DMS 273 (cell line): ENCODE measurements at regions not wholly inside any gene's neighbourhood (a gene's known extent, or its start where the extent isn't known, plus 50 kb on each side); places are given as distances from the start of the nearest gene placed in this dataset.

Source experiments
- DNase-seq: peaks from one replicate; lab custom pipeline; 2025; ENCODE audit not compliant: unreplicated experiment; lab: John Stamatoyannopoulos, UW

DNA sequence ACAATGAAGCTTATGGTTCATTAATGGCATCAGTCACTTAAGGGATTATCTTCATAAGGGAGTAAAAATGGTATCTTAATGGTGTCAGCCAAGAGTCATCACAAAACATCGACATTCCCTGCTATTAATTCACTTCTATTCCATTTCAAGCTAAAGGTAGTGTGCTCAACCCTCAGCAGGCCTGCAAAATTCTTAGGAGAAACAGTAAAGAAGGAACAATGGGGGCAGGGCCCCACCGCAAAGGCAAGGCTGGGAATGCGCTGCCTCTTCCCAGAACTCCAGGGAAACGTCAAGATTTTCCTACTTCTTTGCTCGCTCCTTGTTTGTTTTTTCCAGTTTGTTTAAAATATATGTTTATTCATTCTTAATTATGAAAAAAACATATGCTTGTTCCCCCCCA, 187.3 kb upstream of the TSC22D2 start:
- no peak for DNase-seq

DNA sequence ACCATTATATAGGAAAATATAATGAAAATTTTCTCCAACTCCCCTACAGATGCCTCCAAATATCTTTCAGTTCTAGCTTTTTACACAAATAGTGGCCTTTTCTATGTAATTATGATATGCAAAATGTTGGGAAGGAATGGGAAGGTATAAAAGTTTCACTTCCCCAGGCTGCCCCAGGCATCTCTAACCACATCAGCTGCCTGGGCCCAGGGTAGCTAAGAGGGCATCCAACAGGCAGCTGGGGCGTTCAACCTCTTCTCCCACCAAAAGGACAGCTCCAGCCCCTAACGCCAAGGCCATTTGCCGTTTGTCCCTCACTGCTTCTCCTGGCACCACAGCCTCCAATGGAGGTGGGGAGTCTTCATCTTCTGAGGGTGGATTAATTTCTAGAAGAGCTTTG, 188.1 kb upstream of the TSC22D2 start:
- DNase-seq: no peak

DNA sequence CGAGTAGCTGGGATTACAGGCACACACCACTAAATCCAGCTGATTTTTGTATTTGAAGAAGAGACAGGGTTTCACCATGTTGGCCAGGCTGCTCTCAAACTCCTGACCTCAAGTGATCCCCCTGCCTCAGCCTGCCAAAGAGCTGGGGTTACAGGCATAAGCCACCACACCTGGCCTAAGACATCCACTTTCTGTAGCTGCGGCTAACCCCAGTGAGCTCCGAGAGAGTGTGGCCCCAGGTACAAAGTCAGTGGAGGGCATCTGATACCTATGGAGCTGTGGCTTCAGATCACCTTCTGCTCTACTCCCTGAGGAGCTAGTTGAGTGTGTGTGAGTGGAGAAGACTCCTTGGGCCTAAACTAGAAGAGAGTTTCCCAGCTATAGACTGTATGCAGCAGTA, 189.3 kb upstream of the TSC22D2 start:
- no peak for DNase-seq

DNA sequence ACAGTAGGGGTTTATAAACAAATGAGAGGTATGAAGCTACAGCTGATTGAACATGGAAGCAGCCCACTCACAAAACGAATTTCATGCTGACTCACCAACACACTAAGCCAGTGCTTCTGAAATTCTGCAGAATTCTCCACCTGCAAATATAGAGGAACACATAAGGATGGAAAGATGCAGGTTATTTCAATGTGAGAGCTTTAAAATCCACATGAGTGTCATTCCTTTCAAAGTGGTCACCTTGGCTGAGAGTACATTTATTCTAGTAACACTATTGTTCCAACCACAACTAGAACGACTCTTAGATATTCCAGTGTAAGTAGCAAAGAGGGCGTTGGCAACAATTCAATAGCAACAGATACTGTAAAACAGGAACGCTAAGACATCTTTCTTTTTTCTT, 189.9 kb upstream of the TSC22D2 start:
- DNase-seq: no peak

DNA sequence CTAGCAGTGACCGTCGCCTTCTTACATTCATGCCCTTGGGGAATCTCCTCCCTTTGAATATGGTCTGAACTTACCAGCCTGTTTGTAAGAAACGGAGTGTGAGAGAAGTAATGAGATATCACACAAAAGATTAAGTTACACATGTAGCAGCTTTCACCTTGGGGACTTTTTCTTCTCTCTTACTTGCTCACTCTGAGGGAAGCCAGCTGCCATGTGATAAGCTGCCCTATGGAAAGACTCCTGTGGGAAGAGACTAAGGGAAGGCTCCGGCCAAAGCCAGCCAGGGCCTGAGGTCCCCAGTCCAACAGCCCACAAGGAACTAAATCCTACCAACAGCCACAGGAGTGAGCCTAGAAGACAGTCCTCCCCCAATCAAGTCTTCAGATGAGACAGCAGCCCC, 190.4 kb upstream of the TSC22D2 start:
- peak; percentile 47 for DNase-seq

DNA sequence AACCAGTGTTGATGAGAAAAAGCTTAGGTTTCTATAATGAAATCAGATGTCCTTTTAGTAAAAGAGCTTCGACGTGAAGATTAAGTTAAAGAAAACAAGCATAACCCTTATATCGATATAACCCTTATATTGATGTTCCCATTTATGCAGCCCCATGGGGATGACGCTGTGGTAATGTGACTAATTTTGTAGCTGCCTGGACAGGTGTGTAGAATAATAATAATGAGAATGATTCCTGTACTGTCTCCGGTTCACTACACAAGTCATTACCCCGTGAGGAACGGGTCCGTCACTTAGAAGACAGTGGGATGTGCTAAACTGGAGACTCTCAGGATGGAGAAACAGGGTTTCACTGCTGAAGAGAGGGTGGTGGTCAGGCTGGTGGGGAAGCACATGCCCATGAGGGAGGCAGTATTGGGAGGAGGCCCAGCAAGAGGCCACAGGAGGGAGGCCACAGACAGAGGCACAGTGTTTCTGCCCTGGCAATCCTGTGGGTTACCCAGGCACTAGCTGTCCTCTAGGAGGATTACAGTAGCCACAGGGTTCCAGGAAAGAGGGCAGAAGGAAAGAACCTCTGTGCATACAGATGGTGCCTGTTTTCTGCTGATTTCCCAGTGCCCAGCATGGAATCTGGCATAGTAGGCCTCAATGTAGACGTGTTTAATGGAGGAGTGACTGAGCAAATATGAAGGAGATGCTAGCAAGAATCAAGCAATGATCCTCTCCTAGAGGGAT, 191.1 kb upstream of the TSC22D2 start:
- peak; percentile 41 for DNase-seq

DNA sequence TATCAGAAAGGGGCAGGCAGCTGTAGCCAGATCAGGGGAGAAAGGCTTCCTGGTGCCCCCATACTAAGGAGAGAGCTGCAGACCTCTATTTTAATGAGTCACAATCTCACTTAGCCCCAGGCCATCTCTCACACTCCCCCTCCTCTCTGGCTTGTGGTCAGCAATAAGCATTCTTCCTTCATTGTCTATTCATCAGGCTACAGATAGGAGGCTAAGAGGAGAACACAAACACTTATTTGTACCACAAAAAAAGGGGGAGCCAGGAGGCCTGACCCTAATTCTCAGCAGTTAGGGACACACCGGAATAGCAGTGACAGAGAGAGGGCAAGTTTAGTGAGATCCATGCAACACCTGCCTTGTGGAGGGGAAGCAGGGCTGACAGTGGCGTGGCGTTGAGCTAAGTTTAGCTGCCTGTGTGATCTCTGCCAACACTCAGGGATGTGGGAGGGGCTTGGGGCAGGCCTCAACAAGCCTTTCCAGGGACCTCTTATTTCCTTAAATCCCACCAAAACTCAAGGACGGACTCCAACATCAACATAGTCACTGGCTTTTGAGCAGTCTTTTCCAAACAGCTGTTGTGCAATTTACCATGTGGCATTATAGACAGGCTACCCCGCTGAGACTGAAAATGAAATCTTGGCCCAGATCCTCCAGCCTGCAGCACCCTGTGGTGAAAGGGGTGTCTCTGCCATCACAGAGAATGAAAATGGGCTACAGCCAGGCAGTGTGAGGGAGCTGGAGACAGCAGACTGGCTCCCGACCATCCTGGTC, 191.9 kb upstream of the TSC22D2 start:
- peak; percentile 94 for DNase-seq

DNA sequence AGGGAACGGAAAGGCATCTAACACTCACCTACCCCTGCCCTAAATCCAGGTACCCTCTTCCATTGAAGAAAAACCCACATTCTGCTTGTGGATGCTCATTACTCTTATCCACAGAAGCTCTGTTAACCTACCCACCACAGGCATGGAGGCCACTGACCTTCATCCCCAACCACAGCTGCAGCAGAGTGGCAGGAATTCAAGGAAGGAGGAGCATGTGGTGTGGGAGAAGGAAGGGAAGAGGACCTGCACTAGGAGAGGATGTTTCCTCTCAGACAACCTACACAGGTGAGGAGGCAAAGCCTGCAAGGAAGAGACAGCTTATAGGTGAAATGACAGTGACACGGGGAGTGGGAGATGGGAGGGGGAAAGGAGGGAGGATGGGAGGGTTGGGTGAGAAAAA, 192.5 kb upstream of the TSC22D2 start:
- no peak for DNase-seq

DNA sequence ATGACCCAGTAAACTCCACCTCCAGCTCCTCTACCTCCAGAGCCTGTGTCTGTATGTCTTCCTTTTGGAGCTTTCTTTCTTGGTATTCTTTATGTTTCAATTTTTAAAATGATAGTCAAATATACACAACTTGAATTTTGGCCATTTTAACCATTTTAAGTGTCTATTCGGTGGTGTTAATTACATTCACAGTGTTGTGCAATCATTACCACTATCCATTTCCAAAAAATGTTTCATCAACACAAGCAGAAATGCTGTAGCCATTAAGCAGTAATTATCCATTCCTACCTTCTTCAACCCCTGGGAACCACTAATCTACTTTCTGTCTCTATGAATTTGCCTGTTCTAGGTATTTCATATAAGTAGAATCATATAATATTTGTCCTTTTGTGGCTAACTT, 194.5 kb upstream of the TSC22D2 start:
- no peak for DNase-seq

DNA sequence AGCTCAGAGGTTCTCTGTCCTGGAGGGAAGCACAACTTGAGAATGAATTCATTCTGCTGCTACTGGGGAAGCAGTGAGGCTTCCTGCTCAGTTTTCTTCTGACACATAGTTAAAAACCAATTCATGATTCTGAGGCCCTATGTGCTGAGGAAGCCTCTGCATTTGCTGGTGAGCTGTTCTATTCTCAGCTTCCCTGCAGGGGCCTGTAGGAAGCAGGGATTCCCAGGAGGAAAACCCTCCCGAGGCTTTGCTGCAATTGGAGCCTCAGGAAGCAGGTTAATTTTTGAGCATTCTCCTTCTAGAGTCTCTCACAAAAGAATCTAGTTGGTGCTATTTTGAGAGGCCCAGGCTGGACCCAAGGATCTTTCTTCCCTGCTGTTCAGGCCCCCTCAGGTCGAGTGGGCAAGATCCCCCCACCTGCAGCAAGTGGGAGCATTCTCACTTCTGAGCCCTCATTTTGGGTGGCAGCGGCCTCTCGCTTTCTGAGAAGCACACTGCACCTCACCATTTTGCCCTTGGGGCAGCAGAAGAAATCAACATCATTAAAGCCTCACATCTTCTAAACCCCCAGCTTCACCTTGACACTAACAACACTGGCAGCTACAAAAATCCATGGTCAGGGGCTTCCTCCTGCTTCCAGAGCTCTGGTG, 197.5 kb upstream of the TSC22D2 start:
- no peak for DNase-seq

DNA sequence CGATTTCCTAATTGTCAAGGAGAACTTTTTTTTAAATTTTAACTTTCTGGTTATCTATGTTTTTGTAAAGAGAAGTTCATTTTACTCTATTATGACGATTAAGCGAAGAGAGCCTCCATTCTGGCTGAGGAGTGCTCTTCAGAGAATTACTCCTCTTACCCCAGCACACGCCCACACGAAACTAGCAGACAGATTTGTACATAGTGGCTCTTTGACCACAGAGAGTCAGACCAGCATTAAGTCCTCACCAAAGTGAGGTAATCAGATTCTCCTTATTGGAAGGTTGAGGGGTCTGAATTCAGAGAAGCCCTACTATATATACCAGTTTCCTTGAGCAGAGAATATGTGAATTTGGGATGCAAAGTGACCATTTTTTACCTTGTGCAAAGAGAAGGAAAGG, 204.8 kb upstream of the TSC22D2 start:
- DNase-seq: no peak

DNA sequence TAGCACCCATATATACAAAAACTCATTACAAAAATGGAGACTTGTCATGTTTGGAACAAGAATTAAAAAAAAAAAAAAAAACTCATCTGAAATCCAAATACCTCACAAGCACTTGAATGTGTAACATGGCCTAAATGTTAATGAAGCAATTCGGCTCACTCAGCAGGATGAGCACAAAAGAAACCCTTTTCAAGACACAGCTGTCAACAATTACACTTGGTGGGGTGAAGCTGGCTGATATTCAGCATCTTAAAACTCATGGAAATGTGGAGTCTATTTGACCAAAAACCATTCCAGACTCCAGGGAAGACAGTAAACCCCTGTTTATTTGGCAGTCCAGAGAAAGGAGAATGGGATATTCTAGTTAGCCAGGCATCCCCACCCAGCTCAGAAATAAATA, 205.4 kb upstream of the TSC22D2 start:
- DNase-seq: peak; percentile 31

DNA sequence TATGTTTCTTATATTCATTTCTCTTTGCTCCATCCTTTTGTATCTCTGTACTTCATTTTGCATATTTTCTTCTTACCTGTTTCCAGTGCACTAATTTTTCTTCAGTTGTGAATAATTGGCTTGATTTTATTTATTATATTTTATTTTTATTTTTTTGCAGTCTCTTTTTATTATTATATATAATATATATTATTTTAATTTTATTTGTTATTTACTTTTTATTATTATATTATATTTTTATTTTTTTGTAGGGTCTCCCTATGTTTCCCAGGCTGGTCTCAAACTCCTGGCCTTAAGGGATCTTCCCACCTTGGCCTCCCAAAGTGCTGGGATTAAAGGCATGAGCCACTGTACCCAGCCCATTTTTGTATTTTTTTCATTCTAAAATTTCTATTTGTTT, 213.1 kb upstream of the TSC22D2 start:
- DNase-seq: no peak

DNA sequence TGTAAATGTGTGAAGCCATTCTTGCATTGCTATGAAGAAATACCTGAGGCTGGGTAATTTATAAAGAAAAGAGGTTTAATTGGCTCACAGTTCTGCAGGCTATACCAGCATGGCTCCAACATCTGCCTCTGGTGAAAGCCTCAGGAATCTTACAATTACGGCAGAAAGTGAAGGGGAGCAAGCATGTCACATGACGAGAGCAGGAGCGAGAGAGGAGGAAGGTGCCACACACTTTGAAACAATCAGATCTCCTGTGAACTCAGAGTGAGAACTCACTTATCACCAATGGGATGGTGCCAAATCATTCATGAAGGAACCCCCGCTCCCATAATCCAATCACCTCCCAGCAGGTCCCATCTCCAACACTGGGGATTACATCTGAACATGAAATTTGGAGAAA, 213.6 kb upstream of the TSC22D2 start:
- DNase-seq: no peak

DNA sequence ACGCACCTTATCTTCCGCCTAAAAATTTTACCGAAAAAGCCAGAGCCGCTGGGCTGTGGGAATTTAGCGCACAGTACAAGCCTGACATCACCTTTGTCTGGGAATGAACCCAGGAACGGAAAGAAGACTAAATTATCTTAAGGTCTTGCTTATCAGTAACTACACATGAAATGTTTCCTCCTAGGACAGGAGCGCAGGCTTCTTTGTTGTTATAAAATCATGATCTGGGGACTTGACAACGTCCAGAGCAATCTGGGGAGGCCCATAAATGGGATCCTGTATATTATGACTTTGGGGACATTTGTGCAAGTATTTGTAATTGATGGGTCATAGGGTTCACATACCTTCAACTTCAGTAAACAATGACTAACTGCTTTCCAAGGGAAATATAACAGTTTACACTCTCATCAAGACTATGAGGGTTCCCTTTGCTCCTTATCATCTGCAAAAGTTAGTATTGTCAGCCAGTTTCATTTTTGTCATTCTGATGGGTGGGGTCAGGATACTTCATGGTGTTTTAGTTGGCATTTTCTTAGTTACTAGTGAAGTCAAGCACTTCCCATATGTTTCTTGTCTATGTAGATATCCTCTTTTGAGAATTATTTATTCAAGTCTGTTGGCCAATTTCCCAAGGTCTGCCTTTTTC, 213.9 kb upstream of the PFN2 start:
- DNase-seq: no peak

DNA sequence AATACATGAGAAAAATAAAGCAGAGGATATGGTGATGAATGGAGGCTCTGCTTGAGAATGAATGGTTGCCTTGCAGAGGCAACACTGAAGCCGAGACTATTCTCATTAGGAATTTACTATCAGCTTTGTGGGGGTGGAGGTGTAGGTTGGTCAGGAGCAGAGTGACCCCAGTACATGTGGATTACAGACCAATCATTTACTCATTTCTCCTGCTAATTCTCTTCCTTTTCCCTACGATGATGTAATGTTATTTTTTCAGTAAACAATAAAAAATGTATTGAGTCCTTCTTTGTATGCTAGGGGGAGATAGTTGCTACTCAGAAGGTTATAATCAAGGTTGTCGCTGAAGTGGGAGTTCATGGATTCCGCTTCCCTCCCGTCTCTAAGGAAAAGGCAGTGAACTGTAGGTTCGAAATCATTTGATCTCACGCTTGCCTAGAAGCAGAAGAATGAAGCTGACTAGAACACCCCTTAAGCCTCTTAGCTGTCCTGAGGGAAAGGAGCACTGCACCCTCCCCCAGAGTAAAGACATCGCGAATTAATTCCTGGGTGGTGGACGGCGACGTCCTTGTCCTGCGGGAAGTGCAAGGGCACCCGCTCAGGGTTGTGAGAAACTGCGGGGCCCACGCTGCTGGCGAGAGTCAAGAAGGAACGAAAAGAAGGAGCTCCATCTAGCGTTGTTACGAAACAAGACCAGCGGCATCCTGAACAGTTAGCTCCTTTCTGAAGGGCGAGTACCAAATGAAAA, 213.2 kb upstream of the PFN2 start:
- peak; percentile 95 for DNase-seq

DNA sequence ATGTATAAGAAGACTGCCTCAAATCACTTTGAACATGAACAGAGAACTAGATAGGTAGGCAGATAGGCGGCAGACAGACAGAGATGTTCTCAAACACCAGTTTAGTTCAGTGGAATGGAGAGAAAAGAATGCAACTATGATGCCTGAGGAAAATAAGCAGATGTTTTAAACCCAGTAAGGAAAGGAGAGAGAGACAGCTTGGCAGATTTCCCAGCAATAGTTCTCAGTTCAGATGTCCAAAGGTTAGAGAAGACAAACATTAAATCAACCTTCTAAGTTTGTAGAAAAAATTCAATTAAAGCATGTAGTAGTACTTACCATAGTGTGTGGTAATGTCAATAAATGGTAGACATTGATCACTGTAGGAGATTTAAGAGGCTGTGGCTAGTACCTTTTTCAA, 209.6 kb upstream of the PFN2 start:
- peak; percentile 90 for DNase-seq

DNA sequence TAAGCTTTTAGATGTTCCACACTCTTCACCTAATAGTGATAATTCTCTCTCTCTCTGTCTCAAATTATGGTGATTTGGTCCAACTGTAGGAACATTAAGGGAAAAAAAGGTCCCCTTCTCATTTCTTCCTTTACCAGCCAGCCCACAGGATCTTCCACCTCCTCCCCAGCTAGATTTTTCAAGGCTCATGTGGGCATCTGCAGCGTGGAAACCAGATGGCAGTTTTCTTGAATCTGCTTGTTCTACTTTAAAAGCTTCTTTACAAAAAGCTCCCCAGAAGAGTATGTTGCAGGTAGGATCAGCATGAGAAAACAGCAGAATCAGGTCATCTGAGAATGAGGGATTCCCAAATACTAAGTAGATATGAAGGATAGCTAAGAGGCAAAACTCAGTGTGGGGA, 208.6 kb upstream of the PFN2 start:
- DNase-seq: peak; percentile 53

DNA sequence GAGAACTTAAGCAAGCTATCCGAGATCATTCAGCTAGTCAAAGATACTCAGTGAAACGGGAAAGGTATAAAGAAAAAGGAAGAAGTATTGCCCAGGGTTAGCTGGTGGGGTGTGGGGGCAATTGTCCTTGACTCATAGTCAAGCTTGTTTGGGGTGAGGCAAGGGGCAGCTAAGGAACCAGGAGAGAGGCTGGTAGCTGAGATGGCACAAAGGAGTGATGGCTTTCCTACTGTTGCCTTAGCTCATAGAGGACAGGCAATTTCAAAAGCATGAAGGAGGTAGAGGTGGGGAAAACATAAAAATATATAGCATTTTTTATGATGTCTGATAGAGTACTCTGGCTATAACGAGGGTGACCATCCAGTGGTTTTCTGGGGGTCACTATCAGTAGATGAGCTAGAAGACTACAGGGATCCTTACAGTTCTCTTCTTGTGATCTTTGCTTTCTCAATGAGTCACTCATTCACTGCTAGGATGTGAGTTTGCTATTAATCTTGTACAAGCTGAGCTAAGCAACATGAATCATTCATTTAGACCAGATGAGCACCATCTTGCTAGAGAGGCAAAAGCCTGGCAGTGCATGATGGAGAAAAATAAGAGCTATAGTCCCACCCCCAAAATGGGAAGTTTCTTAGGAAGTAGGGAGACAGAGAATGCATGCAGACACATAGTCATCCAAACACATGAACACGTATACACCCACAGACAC, 207.1 kb upstream of the PFN2 start:
- no peak for DNase-seq

DNA sequence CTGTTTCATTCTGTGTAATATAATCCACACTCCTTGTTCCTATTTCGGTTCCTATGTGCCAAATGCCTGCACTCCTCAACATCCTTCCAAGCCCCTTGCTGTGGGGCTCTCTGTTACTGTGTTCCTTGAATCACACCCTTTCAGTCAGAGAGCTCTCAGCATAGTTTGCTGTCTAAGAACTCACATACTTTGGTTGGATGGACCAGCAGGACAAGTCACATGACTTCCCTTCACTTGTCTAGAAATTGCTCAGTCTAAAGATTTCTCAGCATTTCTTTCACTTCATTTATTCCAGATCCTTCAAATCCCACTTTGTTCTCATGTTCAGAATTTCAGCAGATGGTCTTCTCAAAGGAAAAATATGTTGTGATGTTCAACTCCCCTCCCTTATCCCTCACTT, 203.5 kb upstream of the PFN2 start:
- no peak for DNase-seq
